ENCODE measurements at regions not wholly inside any gene's neighbourhood (a gene's known extent, or its start where the extent isn't known, plus 50 kb on each side); places are given as distances from the start of the nearest gene placed in this dataset.

GRCh38 chrX:4243759-4244158 is 530.3 kb upstream of the PRKX start:
- no peak overlapping the region for H3K27ac ChIP-seq
- no peak overlapping the region for H3K9ac ChIP-seq
- no peaks in the 10 kb centered on the region for H3K27me3 ChIP-seq (ENCODE audit: insufficient read depth, low read depth)
- H3K79me2 ChIP-seq (ENCODE audit: insufficient read depth, low read depth) = no peaks in the 10 kb centered on the region
- H2AFZ ChIP-seq (ENCODE audit: low read depth) = no peak overlapping the region
- H3K36me3 ChIP-seq (ENCODE audit: insufficient read depth) = no peaks in the 10 kb centered on the region
- no peaks in the 10 kb centered on the region for H3K4me1 ChIP-seq (ENCODE audit: low read depth, poor library complexity, severe bottlenecking)
- H4K20me1 ChIP-seq (ENCODE audit: insufficient read depth) = no peaks in the 10 kb centered on the region
- no peak overlapping the region for H3K4me3 ChIP-seq (IDR thresholded peaks at IDR 0.05; ENCODE audit: insufficient read depth, low read depth, low read length)
- no peak overlapping the region for H3K4me2 ChIP-seq
- TF ChIP-seq CTCF (conservative IDR thresholded peaks at IDR 0.05; ENCODE audit: low read depth, low read length) = no peak

GRCh38 chrX:4240541-4241194 is 527.2 kb upstream of the PRKX start:
- H3K27ac ChIP-seq = no peak overlapping the region
- TF ChIP-seq CTCF (conservative IDR thresholded peaks at IDR 0.05; ENCODE audit: low read depth, low read length) = no peak

GRCh38 chrX:4239650-4240540 is 526.4 kb upstream of the PRKX start:
- no peak for TF ChIP-seq CTCF (conservative IDR thresholded peaks at IDR 0.05; ENCODE audit: low read depth, low read length)
- no peaks in the 10 kb centered on the region for H3K79me2 ChIP-seq (ENCODE audit: insufficient read depth, low read depth)

More at GRCh38 chrX:4240541-4241194, 527.2 kb upstream of the PRKX start:
- Histone ChIP-seq H4K20me1 (ENCODE audit: insufficient read depth) (no peaks in the 10 kb centered on the region), H3K79me2 (ENCODE audit: insufficient read depth, low read depth) (no peaks in the 10 kb centered on the region), H3K27me3 (ENCODE audit: insufficient read depth, low read depth) (no peaks in the 10 kb centered on the region), H3K36me3 (ENCODE audit: insufficient read depth) (no peaks in the 10 kb centered on the region), H2AFZ (ENCODE audit: low read depth) (peak overlapping the region; percentile 71), H3K4me3 (IDR thresholded peaks at IDR 0.05; ENCODE audit: insufficient read depth, low read depth, low read length) (no peak overlapping the region), H3K4me1 (ENCODE audit: low read depth, poor library complexity, severe bottlenecking) (no peaks in the 10 kb centered on the region), H3K9ac (no peak overlapping the region), H3K4me2 (no peak overlapping the region)

GRCh38 chrX:4238916-4239315 is 525.5 kb upstream of the PRKX start:
- Histone ChIP-seq H3K4me1 (ENCODE audit: low read depth, poor library complexity, severe bottlenecking) (no peaks in the 10 kb centered on the region), H3K79me2 (ENCODE audit: insufficient read depth, low read depth) (no peaks in the 10 kb centered on the region), H3K9ac (no peak overlapping the region), H3K4me2 (no peak overlapping the region), H3K27ac (no peak overlapping the region), H3K4me3 (IDR thresholded peaks at IDR 0.05; ENCODE audit: insufficient read depth, low read depth, low read length) (no peak overlapping the region), H3K36me3 (ENCODE audit: insufficient read depth) (no peaks in the 10 kb centered on the region), H3K27me3 (ENCODE audit: insufficient read depth, low read depth) (no peaks in the 10 kb centered on the region), H4K20me1 (ENCODE audit: insufficient read depth) (no peaks in the 10 kb centered on the region), H2AFZ (ENCODE audit: low read depth) (no peak overlapping the region)
- TF ChIP-seq CTCF (conservative IDR thresholded peaks at IDR 0.05; ENCODE audit: low read depth, low read length) = no peak

More at GRCh38 chrX:4239650-4240540, 526.4 kb upstream of the PRKX start:
- Histone ChIP-seq H4K20me1 (ENCODE audit: insufficient read depth) (no peaks in the 10 kb centered on the region), H3K4me2 (no peak overlapping the region), H3K4me1 (ENCODE audit: low read depth, poor library complexity, severe bottlenecking) (no peaks in the 10 kb centered on the region), H2AFZ (ENCODE audit: low read depth) (peak overlapping the region; percentile 71), H3K27ac (no peak overlapping the region), H3K9ac (no peak overlapping the region), H3K4me3 (IDR thresholded peaks at IDR 0.05; ENCODE audit: insufficient read depth, low read depth, low read length) (no peak overlapping the region), H3K36me3 (ENCODE audit: insufficient read depth) (no peaks in the 10 kb centered on the region), H3K27me3 (ENCODE audit: insufficient read depth, low read depth) (no peaks in the 10 kb centered on the region)
